Jurkat, Clone E6-1 (cell line): ENCODE measurements at regions not wholly inside any gene's neighbourhood (a gene's known extent, or its start where the extent isn't known, plus 50 kb on each side); places are given as distances from the start of the nearest gene placed in this dataset.

ENCODE experiments used
- DNase-seq: peaks from one replicate; pipeline ENCODE4 v3.0.0-alpha.2; 2011; ENCODE audit warnings: low read depth, low spot score
- H3K4me3 ChIP-seq: 2 replicates; pipeline ENCODE4 v1.5.1; 2011; ENCODE audit warnings: mild to moderate bottlenecking, low read length, control low read depth, moderate library complexity

DNA sequence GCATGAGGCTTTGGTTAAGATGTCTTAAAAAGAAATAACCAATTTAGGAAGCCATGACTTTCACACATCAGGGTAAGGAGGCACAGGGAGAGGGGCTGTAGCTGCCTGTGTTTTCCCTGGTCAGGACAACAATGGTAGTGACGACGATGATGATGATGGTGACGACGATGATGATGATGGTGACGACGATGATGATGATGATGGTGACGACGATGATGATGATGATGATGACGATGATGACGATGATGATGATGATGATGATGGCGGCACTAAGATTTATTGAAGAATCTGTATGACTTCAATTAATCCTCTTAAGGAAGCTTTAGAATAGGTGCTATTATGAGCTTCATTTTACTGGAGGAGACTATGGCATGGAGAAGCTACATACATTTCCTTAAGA, 284.1 kb upstream of the TNRC6C start:
- no peak overlapping the region for H3K4me3 ChIP-seq
- no peak for DNase-seq

DNA sequence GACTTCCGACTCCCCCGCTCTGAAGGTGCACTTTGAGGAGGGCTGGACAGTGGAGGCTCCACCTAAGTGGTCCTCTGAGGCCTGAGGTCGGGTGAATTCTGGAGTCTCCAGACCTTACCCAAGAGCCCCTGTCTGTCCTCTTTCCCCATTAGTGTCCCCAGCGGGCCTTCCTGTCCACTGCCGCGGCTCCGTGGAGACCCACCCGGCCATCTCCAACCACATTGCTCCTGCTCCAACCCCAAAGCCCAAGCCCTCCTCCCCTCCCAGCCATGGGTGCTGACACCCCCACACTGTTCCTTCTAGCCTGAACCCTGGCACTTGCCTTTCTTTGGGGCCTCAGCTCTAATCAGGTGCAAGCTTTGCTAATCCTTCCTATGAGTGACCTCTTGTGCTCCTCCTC, 283.1 kb upstream of the TNRC6C start:
- no peak for DNase-seq
- no peak overlapping the region for H3K4me3 ChIP-seq

DNA sequence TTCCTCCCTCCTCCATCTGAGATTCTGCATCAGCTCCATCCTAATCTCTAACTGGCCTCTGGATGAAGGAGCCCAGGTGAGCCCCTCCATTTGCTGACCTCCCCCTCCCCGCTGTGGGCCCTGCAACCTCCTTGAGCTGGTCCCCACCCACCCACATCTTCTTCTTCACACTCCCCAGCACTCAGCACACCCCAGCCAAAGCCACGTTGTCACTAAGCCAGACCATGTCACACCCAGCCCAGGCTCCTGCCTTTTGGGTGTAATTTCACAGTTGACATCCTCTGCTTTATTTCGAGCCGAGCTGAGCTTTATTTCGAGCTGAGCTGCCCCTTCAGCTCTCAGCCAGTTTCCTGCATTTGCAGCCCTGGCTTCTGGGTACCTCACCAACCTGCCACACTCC, 282.7 kb upstream of the TNRC6C start:
- H3K4me3 ChIP-seq = no peak overlapping the region
- DNase-seq = no peak

DNA sequence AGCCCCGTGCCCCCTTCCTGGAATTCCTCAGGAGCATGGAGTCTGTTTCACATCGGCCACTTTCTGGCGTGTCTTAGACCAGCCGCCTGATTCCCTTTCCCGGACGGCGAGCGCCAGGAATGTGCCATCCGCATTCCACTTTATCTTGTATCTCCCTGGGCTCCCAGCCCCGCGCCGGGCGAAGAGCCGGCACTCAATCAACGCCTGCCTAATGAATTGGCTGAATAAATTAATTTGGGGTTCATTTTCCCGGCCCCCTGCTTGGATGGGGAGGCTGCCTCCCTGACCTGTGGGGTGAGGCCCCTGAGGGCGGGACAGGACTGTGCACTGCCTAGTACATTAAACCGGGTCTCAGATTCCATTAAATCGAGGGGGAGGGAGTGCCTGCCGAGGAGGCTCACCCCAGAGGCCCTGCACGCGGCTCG, 282.3 kb upstream of the TNRC6C start:
- DNase-seq = no peak
- H3K4me3 ChIP-seq = no peak overlapping the region

DNA sequence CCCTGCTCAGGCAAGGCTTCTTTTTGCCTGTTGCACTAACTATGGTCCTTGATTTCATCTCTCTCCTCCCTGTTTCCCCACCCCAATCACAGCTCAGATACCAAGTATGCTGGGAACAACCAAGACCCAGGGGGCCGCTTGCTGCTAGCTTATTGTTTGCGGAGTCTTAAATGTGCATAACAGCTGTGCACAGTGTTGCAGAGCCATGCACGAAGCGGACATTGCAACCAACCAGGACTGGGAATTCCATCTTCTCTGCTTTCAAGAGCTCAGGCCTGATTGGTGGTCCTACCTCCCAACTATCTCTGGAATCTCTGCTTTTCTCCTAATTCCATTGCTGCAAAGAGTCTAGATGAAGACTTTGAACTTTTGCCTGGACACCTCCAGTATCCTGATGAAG, 281.3 kb upstream of the TNRC6C start:
- H3K4me3 ChIP-seq = no peak overlapping the region
- DNase-seq = no peak

DNA sequence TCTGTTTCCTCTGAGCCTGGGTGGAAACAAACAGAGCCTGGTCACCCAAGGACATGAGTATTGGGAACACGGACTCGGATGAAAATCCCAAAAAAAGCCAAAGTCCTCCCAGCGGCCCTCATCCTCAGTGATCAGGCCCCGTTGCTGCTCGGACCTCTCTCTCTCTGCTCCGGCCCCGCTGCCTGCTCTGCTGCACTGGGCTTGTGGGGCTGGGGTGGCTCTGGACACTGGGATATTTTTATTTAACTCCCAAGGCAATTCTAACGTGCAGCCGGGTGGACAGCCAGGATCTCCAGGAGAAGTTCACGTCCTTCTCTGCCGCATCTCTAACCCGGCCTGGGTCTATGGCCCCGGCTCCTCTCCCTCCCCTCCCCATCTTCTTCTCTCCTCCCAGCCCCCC, 280.9 kb upstream of the TNRC6C start:
- DNase-seq = no peak
- H3K4me3 ChIP-seq = no peak overlapping the region

DNA sequence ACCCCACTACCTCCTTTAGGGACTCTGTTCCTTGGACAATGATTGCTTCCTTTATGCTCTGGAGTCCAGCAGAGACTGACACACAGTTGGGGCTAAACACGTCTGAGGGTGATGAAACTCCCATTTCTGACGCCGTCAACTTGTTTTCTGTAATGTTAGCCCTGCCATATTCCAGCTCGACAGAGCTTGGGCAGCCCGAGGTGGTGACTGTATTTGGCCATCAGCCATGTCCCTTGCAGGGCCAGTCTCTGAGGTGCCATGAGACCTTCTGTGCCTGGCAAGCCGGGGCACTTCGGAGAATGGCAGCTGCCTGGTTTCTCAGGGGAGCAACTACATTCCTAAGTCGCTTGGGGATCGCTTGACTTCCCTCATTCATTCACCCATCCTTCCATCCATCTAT, 278.9 kb upstream of the TNRC6C start:
- no peak for DNase-seq
- no peak overlapping the region for H3K4me3 ChIP-seq

DNA sequence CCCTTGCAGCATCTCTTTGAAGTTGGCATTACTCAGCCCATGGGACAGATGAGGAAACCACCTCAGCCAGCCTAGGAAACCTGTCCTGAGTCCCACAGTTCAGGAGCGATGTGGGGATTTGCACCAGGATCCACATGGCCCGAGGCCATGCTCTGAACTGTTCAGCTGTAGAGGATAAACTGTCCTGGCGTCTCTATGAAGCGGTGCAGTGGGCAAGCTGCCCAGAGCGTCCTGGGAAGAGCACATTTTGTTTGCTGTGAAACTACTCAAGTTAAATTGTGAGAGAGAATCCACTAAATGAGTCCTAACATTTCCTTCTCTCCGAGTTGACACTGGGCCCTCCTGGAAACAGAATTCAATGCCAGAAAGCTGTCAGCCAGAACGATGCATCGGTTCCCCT, 276.6 kb upstream of the TNRC6C start:
- DNase-seq = no peak
- H3K4me3 ChIP-seq = no peak overlapping the region

DNA sequence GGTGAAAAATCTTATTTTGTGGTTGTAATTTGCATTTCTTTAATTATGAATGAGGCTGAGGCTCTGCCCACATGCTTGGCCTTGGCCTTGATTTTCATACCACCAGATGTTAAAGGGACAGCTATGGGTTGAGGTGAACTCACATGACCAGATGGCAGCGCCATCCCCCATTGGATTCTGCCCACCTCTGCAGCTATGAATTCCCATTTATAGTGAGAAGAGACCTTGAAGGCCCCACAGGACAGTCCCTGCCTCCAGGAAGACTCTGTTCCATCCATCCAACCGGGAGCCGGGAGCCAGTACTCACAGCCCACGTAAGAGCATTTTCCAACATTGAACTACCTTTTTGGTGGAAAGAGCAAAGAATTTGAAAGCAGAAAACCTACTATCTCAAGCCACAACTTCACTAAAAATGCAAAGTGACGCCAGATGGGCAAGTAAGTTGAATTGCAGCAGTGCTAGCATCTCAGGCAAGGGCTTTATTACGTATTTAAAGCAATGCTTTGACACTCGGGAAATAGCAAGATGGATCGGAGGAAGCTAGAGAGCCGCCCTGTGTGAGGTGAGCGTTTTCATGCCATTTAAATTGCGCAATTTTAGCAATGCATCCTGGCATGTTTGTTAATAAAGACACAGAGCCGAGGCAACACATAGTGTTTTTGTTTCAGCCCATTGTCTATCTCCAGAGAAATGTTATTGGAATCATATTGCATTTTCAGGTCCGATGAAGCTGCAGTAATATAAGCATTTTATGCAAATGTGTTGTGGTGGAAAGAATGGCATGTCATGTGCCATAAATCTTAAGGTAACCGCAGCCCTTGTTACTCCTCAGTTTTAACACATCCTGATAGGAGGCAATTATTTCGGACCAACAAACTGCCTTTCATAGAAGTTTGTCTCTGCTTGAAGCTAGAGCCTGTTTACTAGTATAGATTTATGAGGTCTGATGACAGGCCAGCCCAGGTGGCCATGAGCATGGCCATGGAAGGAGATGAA, 273.4 kb upstream of the TNRC6C start:
- no peak for DNase-seq
- no peak overlapping the region for H3K4me3 ChIP-seq

DNA sequence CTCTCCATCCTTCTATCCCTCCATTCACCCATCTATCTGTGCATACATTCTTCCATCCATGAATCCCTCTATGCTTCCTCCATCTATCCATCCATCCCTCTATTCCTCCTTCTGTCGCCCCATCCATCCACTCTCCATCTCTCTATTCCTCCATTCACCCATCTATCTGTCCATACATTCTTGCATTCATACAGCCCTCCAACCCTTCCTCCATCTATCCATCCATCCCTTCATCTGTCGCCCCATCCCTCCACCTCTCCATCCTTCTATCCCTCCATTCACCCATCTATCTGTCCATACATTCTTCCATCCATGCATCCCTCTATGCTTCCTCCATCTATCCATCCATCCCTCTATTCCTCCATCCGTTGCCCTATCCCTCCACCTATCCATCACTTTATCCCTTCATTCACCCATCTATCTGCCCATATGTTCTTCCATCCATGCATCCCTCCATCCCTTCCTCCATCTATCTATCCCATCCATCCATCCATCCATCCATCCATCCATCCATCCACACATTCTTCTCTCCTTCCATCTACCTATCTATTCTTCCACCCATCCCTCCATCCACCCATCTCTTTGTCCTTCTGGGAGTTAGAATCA, 272.5 kb upstream of the TNRC6C start:
- no peak for DNase-seq
- H3K4me3 ChIP-seq = no peak overlapping the region

DNA sequence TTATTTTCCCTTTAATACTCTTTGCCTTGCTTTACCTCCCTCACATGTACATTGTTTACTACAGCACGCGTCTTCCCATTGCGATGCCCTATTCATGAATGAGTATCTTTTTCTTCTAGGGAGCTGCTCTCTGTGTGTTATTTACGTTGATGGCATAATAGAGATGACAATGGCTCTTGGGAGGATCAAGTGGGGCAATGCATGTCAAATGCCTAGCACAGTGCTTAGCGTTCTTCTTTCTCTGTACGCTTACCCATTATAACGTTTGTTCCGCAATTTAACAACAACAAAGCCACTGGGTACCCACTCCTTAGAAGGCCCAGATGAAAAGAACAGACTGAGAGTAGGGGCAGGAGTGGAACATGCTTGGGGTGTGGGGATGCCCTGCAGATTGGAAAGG, 271.6 kb upstream of the TNRC6C start:
- H3K4me3 ChIP-seq = no peak overlapping the region
- no peak for DNase-seq

DNA sequence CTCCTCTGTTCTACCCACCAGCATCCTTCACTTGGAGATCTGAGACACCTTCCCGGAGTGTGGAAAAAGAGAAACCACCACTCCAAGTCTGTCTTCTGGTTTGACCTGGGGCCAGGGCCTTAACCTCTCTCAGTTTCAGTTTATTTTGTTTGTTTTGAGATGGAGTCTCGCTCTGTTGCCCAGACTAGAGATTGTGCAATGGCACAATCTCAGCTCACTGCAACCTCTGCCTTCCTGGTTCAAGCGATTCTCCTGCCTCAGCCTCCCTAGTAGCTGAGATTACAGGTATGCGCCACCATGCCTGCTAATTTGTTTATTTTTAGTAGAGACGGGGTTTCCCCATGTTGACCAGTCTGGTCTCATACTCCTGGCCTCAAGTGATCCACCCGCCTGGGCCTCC, 271.1 kb upstream of the TNRC6C start:
- DNase-seq = no peak
- no peak overlapping the region for H3K4me3 ChIP-seq

DNA sequence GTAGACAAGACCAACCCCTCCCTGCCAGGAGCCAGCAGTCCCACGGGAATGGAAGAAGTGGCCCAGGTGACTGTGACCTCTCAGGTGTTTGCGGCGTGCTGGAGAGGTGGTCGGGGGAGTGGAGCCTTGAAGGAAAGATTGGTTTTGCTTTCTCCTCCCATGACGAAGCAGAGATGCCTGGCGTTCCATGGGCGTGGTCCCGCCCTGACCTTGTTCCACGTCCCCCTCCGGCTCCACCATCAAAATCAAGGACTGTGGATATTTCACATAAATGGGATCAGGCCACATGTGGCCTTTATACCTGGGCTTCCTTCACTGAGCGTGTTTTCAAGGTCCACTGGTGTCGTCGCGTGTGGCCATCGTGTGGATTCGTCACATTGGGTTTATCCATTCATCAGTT, 270.6 kb upstream of the TNRC6C start:
- no peak overlapping the region for H3K4me3 ChIP-seq
- DNase-seq = no peak

DNA sequence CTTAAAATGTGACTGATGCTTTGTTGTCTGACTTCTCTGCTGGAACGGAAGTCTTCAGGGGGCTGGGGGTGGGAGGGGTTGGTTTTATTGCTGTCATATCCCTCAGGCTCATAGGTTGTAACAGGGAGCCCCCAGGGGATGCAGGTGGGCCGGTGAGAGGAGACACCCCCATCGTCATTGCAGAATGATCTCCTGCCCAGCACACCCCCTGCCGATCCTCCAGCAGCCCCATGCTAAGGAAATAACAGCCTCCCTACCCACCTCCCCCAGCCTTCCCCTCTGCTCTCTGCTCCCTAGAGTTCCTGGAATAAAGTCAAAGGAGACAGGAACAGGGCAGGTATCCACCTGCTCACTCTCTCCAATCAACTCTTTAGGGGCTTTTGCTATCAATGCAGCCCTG, 270.1 kb upstream of the TNRC6C start:
- no peak overlapping the region for H3K4me3 ChIP-seq
- DNase-seq = no peak

DNA sequence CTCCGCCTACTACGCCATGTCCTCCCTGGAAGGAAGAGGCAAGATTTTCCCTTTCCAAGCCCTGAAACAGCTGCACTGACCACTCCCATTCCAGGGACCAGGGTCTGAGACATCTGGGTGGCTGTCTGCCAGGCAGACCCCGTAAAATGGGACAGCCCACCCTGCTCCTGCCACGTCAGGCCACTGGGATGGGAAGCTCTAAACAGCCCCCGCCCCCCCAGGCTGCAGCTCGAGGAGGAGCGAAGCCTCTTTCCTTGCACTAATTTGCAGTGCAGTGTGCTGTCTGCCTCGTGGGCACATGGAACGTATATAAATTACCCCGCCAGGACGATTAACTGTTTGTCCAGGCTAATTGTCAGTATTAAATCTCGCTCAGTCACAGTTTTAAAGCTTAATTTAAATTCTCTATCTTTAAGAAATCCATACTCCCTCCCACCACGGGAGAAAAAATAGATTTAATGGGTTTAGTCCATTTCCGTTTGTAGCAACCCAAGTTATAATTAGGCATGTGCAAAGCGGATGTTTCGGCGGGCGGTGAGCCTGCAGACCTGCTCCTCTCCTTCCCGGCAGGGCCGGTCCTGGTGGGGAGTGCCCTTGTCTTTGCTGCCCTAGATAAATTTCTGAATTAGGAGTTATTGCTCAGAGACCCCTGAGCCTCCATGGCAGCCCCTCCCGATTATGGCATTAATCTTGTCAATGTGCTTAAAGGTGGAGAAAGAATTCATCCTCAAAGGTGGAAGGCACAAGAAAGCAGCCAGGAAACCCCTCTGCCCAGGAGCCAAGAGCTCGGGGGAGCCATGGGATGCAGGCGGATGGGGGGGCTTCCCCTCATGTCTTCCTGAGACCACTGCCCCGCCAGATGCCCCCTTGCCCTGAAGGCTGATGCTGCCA, 268.0 kb upstream of the TNRC6C start:
- DNase-seq = peak; percentile 40
- H3K4me3 ChIP-seq = peak overlapping the region; percentile 10

DNA sequence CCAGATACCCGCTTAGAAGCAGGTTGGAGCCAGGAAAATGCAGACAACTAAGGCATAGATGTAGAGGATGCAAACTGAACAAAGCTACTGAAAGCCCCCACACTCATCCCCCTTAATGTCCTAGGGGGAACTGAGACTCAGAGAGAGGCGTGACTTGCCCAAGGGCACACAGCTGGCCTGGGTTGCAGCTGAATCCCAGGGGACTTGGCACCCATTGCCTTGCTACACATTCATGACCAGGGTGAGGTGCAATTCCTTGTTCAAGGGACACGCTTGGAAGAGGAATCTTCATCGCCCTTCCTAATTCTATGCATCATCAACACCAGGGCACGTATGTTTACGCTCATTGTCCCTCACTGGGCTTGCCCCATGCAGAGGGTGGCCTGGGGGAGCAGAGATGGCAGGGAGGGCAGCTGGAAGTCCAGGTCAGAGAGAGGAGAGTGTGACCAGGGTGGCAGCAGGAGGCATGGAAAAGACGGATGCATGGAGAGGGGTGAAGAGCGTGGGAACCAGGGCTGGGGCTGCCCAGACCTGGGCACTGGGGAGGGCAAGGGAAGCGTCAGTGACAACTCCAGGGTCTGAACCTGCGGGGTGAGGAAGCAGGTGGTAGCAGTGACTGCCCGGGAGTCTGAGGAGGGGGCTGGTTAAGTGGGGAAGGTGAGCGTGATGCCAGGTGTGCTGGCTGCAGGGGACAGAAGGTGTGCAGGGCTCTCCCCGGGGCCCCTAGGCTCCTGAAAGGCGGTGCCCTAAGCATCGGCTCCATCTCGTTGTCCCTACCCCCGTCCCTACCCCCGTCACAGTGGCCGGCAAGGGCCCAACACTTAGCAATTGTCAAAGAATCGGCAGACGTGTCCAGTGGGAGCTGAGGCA, 267.1 kb upstream of the TNRC6C start:
- DNase-seq = no peak
- no peak overlapping the region for H3K4me3 ChIP-seq

DNA sequence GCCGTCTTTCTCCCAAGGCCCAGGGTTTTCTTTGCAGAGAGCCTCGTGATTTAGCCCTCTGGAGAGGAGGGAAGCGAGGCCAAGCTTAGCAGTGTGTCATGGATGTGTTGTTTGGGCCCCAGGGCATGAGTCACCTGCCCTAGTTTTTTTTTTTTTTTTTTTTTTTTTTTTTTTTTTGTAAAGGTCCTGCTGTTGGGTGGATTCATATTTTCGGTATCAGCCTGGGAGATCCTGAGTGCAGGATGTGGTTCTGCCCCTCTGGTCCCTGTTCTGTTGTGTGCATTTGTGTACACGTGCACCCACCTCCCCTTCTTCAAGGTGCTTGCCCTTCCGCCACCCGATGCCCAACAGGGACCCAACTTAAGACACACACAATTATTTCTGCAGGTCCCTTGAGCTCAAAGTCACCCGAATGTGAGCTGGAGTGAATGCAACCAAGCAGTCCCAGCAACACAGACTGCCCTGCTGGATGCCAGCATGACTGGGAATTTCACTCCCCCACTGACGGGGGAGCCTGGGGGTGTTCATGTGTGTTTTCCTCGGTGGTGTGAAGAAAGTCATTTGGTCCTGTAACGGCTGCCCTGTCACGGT, 265.8 kb upstream of the TNRC6C start:
- DNase-seq = peak; percentile 20

DNA sequence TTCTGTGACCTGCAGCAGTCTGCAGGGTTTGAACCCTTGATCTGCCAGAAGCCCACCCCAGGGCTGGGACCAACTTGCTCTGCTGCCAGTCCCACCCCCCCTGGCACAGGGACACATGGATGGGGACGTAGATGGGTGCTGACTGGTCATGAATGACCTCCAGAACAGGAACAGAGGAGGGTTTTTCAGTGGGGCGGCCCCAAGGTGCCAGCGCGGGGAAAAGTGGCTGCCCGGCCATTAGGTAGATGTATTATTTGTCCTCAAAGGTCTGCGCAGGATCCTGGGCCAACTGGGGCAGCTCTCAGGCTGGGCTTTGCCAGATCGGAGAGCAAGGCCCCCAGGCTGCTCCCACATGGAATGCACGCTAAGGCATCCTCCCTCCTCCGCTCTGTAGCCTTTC, 265.2 kb upstream of the TNRC6C start:
- DNase-seq = no peak
- no peak overlapping the region for H3K4me3 ChIP-seq

More for the DNA sequence above, 265.8 kb upstream of the TNRC6C start:
- no peak overlapping the region for H3K4me3 ChIP-seq
